IMR-90 (cell line): ENCODE measurements at regions not wholly inside any gene's neighbourhood (a gene's known extent, or its start where the extent isn't known, plus 50 kb on each side); places are given as distances from the start of the nearest gene placed in this dataset.

Source experiments
- ATAC-seq: fragments of 200-7000 bp; cut with Tn5 transposase; 2 replicates; pipeline ENCODE4 v1.9.1; 2020; ENCODE audit warnings: low read depth, mild to moderate bottlenecking, moderate library complexity
- BruUV-seq: library from RNA; stranded (reverse); fragments of 400-500 nt; replicated peaks from 2 replicates; lab custom pipeline; 2021; lab: Mats Ljungman, UMichigan
- CTCF ChIA-PET: fragments of 300-600 bp; formaldehyde crosslinking; extraction: SDS; loops from one replicate; lab custom pipeline; 2021; ENCODE audit warnings: antibody characterized with exemption; lab: Yijun Ruan, JAX
- POLR2A ChIA-PET: fragments of 300-600 bp; sonication (Branson Sonifier 250); formaldehyde crosslinking; loops from one replicate; lab custom pipeline; 2022; ENCODE audit warnings: antibody characterized with exemption; ENCODE audit not compliant: unreplicated experiment; lab: Charles Lee
- DNase-seq: peaks from one replicate; pipeline ENCODE4 v3.0.0; 2013
- H2AFZ ChIP-seq: replicated peaks from 2 replicates; pipeline ENCODE3; 2013; ENCODE audit warnings: low read length, mild to moderate bottlenecking; ENCODE audit not compliant: poor library complexity
- H2AK5ac ChIP-seq: 2 replicates; pipeline ENCODE4 v1.6.1; 2013; ENCODE audit warnings: low read depth, low read length, inconsistent platforms
- H2AK9ac ChIP-seq: replicated peaks from 2 replicates; pipeline ENCODE3; 2013; ENCODE audit warnings: mild to moderate bottlenecking, low read depth, low read length, moderate library complexity; ENCODE audit not compliant: poor library complexity
- H2BK120ac ChIP-seq: 2 replicates; pipeline ENCODE4 v1.6.1; 2013; ENCODE audit warnings: low read depth, low read length, inconsistent platforms
- H2BK15ac ChIP-seq: 3 replicates; pipeline ENCODE4 v1.6.1; 2013; ENCODE audit warnings: low read depth, low read length, inconsistent platforms
- H2BK20ac ChIP-seq: 2 replicates; pipeline ENCODE4 v1.6.1; 2013; ENCODE audit warnings: low read depth, mild to moderate bottlenecking, inconsistent platforms, low read length, moderate library complexity
- H2BK5ac ChIP-seq: 2 replicates; pipeline ENCODE4 v1.6.1; 2013; ENCODE audit warnings: mild to moderate bottlenecking, low read depth, low read length, inconsistent platforms; ENCODE audit not compliant: poor library complexity, severe bottlenecking
- H3K14ac ChIP-seq: replicated peaks from 2 replicates; pipeline ENCODE4 v1.6.1; 2013; ENCODE audit warnings: low read depth, low read length, inconsistent platforms
- H3K18ac ChIP-seq: 2 replicates; pipeline ENCODE4 v1.6.1; 2013; ENCODE audit warnings: low read depth, low read length, control low read depth
- H3K23ac ChIP-seq: 2 replicates; pipeline ENCODE4 v1.6.1; 2013; ENCODE audit warnings: low read depth, low read length, inconsistent platforms
- H3K27ac ChIP-seq: 2 replicates; pipeline ENCODE4 v1.5.1; 2013; ENCODE audit warnings: mild to moderate bottlenecking, control low read depth, low read length; ENCODE audit not compliant: insufficient read depth
- H3K27me3 ChIP-seq: 2 replicates; pipeline ENCODE4 v1.6.1; 2013; ENCODE audit warnings: low read length; ENCODE audit not compliant: control insufficient read depth, insufficient read depth
- H3K36me3 ChIP-seq: 2 replicates; pipeline ENCODE4 v1.6.1; 2013; ENCODE audit warnings: low read length, mixed read lengths; ENCODE audit not compliant: control insufficient read depth, insufficient read depth
- H3K4ac ChIP-seq: 2 replicates; pipeline ENCODE4 v1.6.1; 2013; ENCODE audit warnings: low read depth, low read length, inconsistent platforms
- H3K4me1 ChIP-seq: 2 replicates; pipeline ENCODE4 v1.6.1; 2013; ENCODE audit warnings: low read length, mixed read lengths; ENCODE audit not compliant: control insufficient read depth, insufficient read depth
- H3K4me2 ChIP-seq: 2 replicates; pipeline ENCODE4 v1.6.1; 2013; ENCODE audit warnings: low read depth, mild to moderate bottlenecking, control low read depth, low read length, moderate library complexity
- H3K4me3 ChIP-seq: 2 replicates; pipeline ENCODE4 v1.5.1; 2013; ENCODE audit warnings: low read depth, mild to moderate bottlenecking, control low read depth, low read length, moderate library complexity; ENCODE audit not compliant: insufficient read depth
- H3K56ac ChIP-seq: 2 replicates; pipeline ENCODE4 v1.6.1; 2013; ENCODE audit warnings: low read length, inconsistent platforms; ENCODE audit not compliant: insufficient read depth; ENCODE audit errors: extremely low read depth
- H3K79me1 ChIP-seq, 2 experiments: 2 replicates each; pipeline ENCODE4 v1.6.1; 2013; ENCODE audit warnings: low read length in 2 of 2, inconsistent platforms in 1 of 2, low read depth in 1 of 2
- H3K9ac ChIP-seq: 2 replicates; pipeline ENCODE4 v1.6.1; 2013; ENCODE audit warnings: low read depth, low read length, control low read depth
- H3K9me1 ChIP-seq: 2 replicates; pipeline ENCODE4 v1.6.1; 2013; ENCODE audit warnings: low read length, inconsistent platforms; ENCODE audit not compliant: insufficient read depth
- H3K9me3 ChIP-seq: 2 replicates; pipeline ENCODE4 v1.6.1; 2013; ENCODE audit warnings: low read length; ENCODE audit not compliant: control insufficient read depth, insufficient read depth
- H4K20me1 ChIP-seq: 2 replicates; pipeline ENCODE4 v1.6.1; 2013; ENCODE audit warnings: low read length, inconsistent platforms; ENCODE audit not compliant: insufficient read depth
- H4K5ac ChIP-seq: 2 replicates; pipeline ENCODE4 v1.6.1; 2013; ENCODE audit warnings: mild to moderate bottlenecking, low read depth, low read length, control low read depth
- H4K8ac ChIP-seq, 2 experiments: 2 replicates each; pipeline ENCODE4 v1.6.1; 2013; ENCODE audit warnings: low read depth in 2 of 2, low read length in 2 of 2, control low read depth in 1 of 2, inconsistent platforms in 1 of 2
- H4K91ac ChIP-seq: 2 replicates; pipeline ENCODE4 v1.6.1; 2013; ENCODE audit warnings: low read depth, low read length, inconsistent platforms; ENCODE audit not compliant: insufficient read depth
- BHLHE40 ChIP-seq: fragments of 150-350 bp; IDR thresholded peaks from 2 replicates; pipeline ENCODE4 v1.6.1; 2016; ENCODE audit warnings: mild to moderate bottlenecking, low read depth, low read length
- CHD1 ChIP-seq: IDR thresholded peaks from 2 replicates; pipeline ENCODE4 v1.6.1; 2012; ENCODE audit warnings: low read depth, low read length, improper control_type of control experiment
- CTCF ChIP-seq: conservative IDR thresholded peaks from 2 replicates; pipeline ENCODE4 v1.5.1; 2012; ENCODE audit warnings: mild to moderate bottlenecking, low read depth, low read length, improper control_type of control experiment
- ELK1 ChIP-seq: fragments of 150-350 bp; IDR thresholded peaks from 2 replicates; pipeline ENCODE4 v1.6.1; 2016; ENCODE audit warnings: low read depth, mild to moderate bottlenecking, low read length, moderate library complexity, borderline replicate concordance
- FOS ChIP-seq: fragments of 150-350 bp; IDR thresholded peaks from 2 replicates; pipeline ENCODE4 v1.6.1; 2016; ENCODE audit warnings: low read depth, low read length
- MAFK ChIP-seq: IDR thresholded peaks from 2 replicates; pipeline ENCODE4 v1.6.1; 2012; ENCODE audit warnings: low read depth, low read length, improper control_type of control experiment
- MAZ ChIP-seq: IDR thresholded peaks from 2 replicates; pipeline ENCODE4 v1.6.1; 2012; ENCODE audit warnings: low read depth, mild to moderate bottlenecking, low read length, improper control_type of control experiment, moderate library complexity, borderline replicate concordance
- MXI1 ChIP-seq: IDR thresholded peaks from 2 replicates; pipeline ENCODE4 v1.6.1; 2012; ENCODE audit warnings: low read depth, mild to moderate bottlenecking, low read length, moderate library complexity, borderline replicate concordance
- POLR2A ChIP-seq: IDR thresholded peaks from 2 replicates; pipeline ENCODE4 v1.6.1; 2012; ENCODE audit warnings: mild to moderate bottlenecking, low read depth, low read length
- RCOR1 ChIP-seq: IDR thresholded peaks from 2 replicates; pipeline ENCODE4 v1.6.1; 2012; ENCODE audit warnings: mild to moderate bottlenecking, low read length, improper control_type of control experiment; ENCODE audit not compliant: insufficient replicate concordance
- RFX5 ChIP-seq: IDR thresholded peaks from 2 replicates; pipeline ENCODE4 v1.8.0; 2012; ENCODE audit warnings: low read depth, mild to moderate bottlenecking, low read length, moderate library complexity
- WGBS, 2 experiments: methylation state at CpG; one replicate each; pipeline versions ENCODE4 v1.1.5 to v1.1.7; 2013; ENCODE audit warnings: missing lambda C conversion rate in 2 of 2; ENCODE audit not compliant: insufficient read length in 1 of 2; ENCODE audit errors: extremely low coverage in 2 of 2; 5-methylcytosine and 5-hydroxymethylcytosine counted together
- dilution Hi-C: fragments of 300-500 bp; cut with HindIII; formaldehyde crosslinking; loops from one replicate; pipeline ENCODE4 v1.14.3; 2018; ENCODE audit warnings: low sequenced_read_pairs; ENCODE audit not compliant: unreplicated experiment
- in situ Hi-C: fragments of 300-500 bp; cut with MboI; formaldehyde crosslinking; loops from 3 replicates; pipeline ENCODE4 v1.14.3; 2019; ENCODE audit warnings: low sequenced_read_pairs, inconsistent platforms, mixed read lengths
- intact Hi-C: fragments of 100-400 bp; cut with micrococcal nuclease; formaldehyde crosslinking; loops from 2 replicates; pipeline ENCODE4 v1.10.0; 2022

- H2BK5ac ChIP-seq = no peak overlapping the region
- in situ Hi-C loops (no loop called here), dilution Hi-C loops (no loop called here), intact Hi-C loops (no loop called here)
- no peaks in the 10 kb centered on the region for H3K9me1 ChIP-seq
- DNase-seq = no peak
- TF ChIP-seq RCOR1 = no peak
- no peak for TF ChIP-seq MAFK
- TF ChIP-seq RFX5 = no peak
- no peak for TF ChIP-seq ELK1
- no peak for TF ChIP-seq MXI1
- no peak for TF ChIP-seq POLR2A
- no peak for TF ChIP-seq CTCF
- TF ChIP-seq FOS = no peak
- TF ChIP-seq BHLHE40 = no peak
- no peak for TF ChIP-seq MAZ
- TF ChIP-seq CHD1 = no peak
- H3K27ac ChIP-seq = no peak overlapping the region
- H2AK5ac ChIP-seq = no peak overlapping the region
- H2AFZ ChIP-seq = no peak overlapping the region
- no peak overlapping the region for H3K4me2 ChIP-seq
- no peak overlapping the region for H2BK120ac ChIP-seq
- no peak overlapping the region for H3K9ac ChIP-seq
- POLR2A ChIA-PET = no interaction called here
- H3K14ac ChIP-seq = no peak overlapping the region
- no peak overlapping the region for H2AK9ac ChIP-seq
- no peak overlapping the region for H4K8ac ChIP-seq
- H3K18ac ChIP-seq = no peak overlapping the region
- no peak overlapping the region for H3K23ac ChIP-seq
- no peak overlapping the region for H3K4ac ChIP-seq
- no peak overlapping the region for H3K56ac ChIP-seq
- no peaks in the 10 kb centered on the region for H3K4me1 ChIP-seq
- ATAC-seq = no peak
- H3K9me3 ChIP-seq = no peaks in the 10 kb centered on the region
- H3K4me3 ChIP-seq = no peak overlapping the region
- H3K36me3 ChIP-seq = no peaks in the 10 kb centered on the region
- H4K91ac ChIP-seq = no peak overlapping the region
- CTCF ChIA-PET = no interaction called here
- no TSS peak for BruUV-seq
- no peaks in the 10 kb centered on the region for H4K20me1 ChIP-seq
- 40% methylated on average over 1 of the region's 7 CpGs; no CpG with 5 or more reads in 1 of the 2 experiments for WGBS, 2 experiments
- H2BK15ac ChIP-seq = no peak overlapping the region
- H3K79me1 ChIP-seq = no peaks in the 10 kb centered on the region
- H4K5ac ChIP-seq = no peak overlapping the region
- peaks cover 22% of the 10 kb centered on the region for H3K27me3 ChIP-seq
- H2BK20ac ChIP-seq = no peak overlapping the region
Measured at GRCh38 chr13:99907627-99908026, 63.9 kb downstream of the ZIC5 start.
